GM18517 (cell line): ENCODE measurements at regions not wholly inside any gene's neighbourhood (a gene's known extent, or its start where the extent isn't known, plus 50 kb on each side); places are given as distances from the start of the nearest gene placed in this dataset.
"Not testable (repeated sequence)": the region's sequence is repeated elsewhere in the genome, so short reads cannot be mapped to it uniquely, and the experiment has no call there.

ENCODE experiments used
- ATAC-seq: cut with Tn5 transposase; IDR thresholded peaks from one replicate; pipeline ENCODE4 v1.9.1; 2021; ENCODE audit warnings: mild to moderate bottlenecking, moderate library complexity; ENCODE audit not compliant: unreplicated experiment

GRCh38 chr3:29176501-29176900, 104.4 kb upstream of the RBMS3 start:
- no peak for ATAC-seq

- ATAC-seq = no peak
Measured at GRCh38 chr3:29178809-29179793, 101.8 kb upstream of the RBMS3 start.

- ATAC-seq = no peak
Measured at GRCh38 chr3:29181149-29181780, 99.6 kb upstream of the RBMS3 start.

GRCh38 chr3:29181872-29182271, 99.0 kb upstream of the RBMS3 start:
- ATAC-seq = no peak

- not testable (repeated sequence) for ATAC-seq
Measured at GRCh38 chr3:29182828-29183227, 98.0 kb upstream of the RBMS3 start.

- no peak for ATAC-seq
Measured at GRCh38 chr3:29183346-29184087, 97.4 kb upstream of the RBMS3 start.

- no peak for ATAC-seq
Measured at GRCh38 chr3:29185706-29186105, 95.2 kb upstream of the RBMS3 start.

GRCh38 chr3:29186131-29186599, 94.7 kb upstream of the RBMS3 start:
- no peak for ATAC-seq

GRCh38 chr3:29186982-29187725, 93.7 kb upstream of the RBMS3 start:
- ATAC-seq = no peak

- no peak for ATAC-seq
Measured at GRCh38 chr3:29189328-29189727, 91.5 kb upstream of the RBMS3 start.

- ATAC-seq = no peak
Measured at GRCh38 chr3:29194139-29194538, 86.7 kb upstream of the RBMS3 start.

- ATAC-seq = no peak
Measured at GRCh38 chr3:29195056-29195455, 85.8 kb upstream of the RBMS3 start.

- no peak for ATAC-seq
Measured at GRCh38 chr3:29201604-29202003, 79.3 kb upstream of the RBMS3 start.

- ATAC-seq = no peak
Measured at GRCh38 chr3:29202378-29202777, 78.5 kb upstream of the RBMS3 start.

GRCh38 chr3:29203851-29204250, 77.0 kb upstream of the RBMS3 start:
- no peak for ATAC-seq

- ATAC-seq = no peak
Measured at GRCh38 chr3:29207427-29207826, 73.4 kb upstream of the RBMS3 start.

GRCh38 chr3:29212789-29213433, 68.0 kb upstream of the RBMS3 start:
- no peak for ATAC-seq

GRCh38 chr3:29214009-29214658, 66.7 kb upstream of the RBMS3 start:
- ATAC-seq = no peak

- no peak for ATAC-seq
Measured at GRCh38 chr3:29215948-29216347, 64.9 kb upstream of the RBMS3 start.

GRCh38 chr3:29226706-29227105, 54.2 kb upstream of the RBMS3 start:
- ATAC-seq = no peak
